ENCODE measurements at regions not wholly inside any gene's neighbourhood (a gene's known extent, or its start where the extent isn't known, plus 50 kb on each side); places are given as distances from the start of the nearest gene placed in this dataset.
"Not testable (repeated sequence)": the region's sequence is repeated elsewhere in the genome, so short reads cannot be mapped to it uniquely, and the experiment has no call there.

DNA sequence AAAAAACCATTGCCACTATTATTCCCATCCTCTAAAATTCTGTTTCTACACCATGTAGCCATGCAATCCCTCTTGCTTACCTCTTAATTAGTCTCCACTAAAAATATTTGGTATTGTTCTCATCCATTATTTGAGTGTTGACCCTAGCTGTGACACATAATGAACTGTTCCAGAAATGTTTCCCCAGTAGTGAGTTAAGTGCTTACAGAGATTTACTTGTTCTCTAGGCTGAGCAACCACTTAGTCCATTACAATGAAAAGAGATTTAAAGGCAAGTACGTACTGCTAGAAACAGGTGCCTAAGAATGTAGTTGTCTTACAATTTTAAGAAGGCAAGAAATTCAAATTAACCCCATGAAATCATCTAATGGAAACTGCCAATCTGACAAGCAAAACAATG lies 112.7 kb upstream of the PTPN13 start:
- DNase-seq (ENCODE audit: low spot score), result no peak

DNA sequence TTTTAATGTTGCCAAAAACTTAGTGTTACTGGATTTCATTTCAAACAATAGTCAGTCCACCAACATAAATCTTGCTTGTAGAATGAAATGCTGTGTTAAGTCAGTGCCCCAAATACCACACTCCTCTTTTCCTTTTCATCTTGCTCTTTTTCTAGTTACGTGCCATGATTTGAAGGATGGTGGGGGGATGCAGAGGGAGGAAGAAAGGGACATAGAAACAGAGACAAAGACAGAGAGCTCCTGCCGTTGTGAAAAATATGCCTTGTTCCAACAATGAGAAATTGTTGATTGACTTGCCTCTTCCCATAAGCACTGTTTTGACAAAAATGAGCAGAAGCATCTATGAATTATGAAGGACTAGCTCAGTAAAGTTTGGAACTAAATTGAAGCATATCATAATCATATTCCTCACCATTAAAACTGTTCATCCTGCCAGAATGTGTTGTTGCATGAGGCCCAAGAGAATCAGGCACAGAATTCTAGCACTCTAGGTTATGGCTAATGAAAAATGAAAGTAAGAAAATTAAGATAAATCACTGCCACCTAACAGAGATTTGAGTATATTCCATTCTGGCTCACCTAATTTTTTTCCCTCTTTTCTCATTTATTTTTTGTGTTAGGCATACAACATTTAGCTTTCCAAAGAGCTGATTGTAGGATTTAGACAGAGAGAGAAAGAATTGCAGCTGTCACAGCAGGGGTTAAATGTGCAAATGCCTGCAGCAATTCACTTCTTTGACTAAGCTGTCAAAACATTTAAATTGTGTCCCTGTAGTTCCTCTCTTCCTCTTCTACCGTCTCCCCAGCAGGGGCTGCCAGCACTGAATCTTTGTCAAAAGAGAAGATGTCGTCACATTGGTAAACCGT lies 111.6 kb upstream of the PTPN13 start:
- DNase-seq (ENCODE audit: low spot score), result no peak

DNA sequence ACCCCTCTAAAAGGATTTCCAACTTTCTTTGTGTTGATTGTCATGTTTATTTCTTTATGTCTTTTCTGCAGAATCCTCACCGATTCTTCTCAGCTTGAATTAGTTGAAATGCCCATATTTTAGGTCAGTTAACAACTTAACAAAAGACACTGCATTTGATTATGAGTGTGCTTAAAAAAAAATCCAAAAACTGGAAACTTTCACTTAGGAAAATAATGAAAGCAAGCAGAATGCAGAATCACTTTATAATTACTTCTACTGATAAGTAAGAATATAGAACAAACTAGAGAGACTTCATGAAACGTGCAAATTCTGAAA lies 111.0 kb upstream of the PTPN13 start:
- DNase-seq (ENCODE audit: low spot score), result no peak

DNA sequence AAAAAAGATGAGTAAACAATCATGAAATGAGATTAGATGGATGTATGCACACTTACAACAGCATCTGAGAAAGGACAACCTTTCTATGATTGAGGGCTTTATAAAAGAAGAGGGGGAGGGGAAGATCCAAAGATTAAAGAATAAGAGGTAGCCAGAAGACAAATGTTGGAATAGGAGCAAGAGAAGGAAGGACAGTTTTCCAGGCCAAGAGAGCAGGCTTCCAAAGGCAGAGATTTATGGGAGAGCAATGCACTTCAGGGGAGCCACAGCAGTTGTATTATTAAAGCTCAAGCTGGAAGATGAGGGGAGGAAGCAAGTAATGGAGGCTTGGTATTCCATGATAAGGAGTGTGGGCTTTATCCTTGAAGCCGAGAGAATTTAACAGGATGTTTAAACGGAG lies 110.3 kb upstream of the PTPN13 start:
- no peak for DNase-seq (ENCODE audit: low spot score)

DNA sequence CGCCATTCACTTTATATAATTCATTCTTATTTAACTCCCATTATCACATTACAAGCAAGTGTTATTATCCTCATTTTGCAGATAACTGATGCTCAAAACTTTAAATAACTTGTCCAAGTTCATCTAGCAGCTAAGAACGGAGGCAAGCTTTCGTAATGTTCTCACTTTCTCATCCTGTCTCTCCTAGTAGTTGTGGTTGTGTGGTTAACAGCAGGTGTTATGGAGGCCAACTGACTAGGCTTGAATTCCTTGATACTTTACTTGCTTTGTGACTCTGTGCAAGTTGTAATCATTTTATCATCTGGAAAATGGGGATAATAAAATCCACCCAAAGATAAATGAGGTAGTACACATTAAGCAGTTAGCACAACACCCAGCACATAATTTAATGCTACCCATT lies 109.9 kb upstream of the PTPN13 start:
- no peak for DNase-seq (ENCODE audit: low spot score)

DNA sequence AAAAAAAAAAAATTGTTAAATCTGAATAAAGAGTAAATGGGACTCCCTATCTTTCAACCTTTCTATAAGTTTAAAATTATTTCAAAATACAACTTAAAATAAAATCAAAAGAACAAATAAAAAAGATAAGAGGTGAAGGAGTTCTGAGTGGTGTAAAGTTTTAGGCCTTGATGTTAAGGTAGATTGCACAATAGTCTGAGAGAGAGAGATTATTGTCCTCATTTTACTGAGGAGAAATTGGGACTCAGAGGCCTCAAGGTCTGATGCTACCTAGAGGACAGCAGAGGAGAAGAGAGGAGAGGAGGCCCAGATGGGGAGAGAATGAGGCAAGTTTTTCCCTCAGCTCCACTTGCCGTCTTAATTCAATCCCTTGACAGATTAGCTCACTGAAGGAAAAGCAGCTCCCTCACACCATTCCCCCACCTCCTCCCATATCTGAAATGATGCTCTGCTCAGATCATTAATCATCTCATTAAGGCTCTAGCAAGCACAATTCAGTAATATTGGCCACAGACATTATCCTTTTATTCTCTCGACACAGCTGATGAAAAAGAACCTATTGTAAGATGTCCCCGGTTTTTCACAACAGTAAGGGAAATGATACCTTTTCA lies 106.3 kb upstream of the PTPN13 start:
- no peak for DNase-seq (ENCODE audit: low spot score)

DNA sequence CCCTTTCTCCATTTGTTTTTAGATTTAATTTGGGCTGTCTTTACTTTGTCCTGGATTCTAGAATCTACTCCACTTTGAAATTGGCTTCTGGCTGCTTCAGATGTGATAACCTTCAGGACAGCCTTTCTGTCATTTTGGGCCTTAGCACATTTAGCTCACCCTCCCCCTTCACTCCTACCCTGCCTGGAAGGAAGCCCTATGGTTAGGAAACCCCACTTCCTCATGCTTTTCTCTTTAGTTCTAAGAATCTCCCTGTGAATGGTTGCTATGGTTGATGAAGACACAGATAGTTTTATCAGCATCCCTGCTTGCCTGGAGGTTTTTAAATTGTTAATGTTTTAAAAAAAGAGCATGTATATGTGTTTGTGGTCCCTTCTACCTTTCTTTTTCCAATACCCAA lies 100.7 kb upstream of the PTPN13 start:
- no peak for DNase-seq (ENCODE audit: low spot score)

DNA sequence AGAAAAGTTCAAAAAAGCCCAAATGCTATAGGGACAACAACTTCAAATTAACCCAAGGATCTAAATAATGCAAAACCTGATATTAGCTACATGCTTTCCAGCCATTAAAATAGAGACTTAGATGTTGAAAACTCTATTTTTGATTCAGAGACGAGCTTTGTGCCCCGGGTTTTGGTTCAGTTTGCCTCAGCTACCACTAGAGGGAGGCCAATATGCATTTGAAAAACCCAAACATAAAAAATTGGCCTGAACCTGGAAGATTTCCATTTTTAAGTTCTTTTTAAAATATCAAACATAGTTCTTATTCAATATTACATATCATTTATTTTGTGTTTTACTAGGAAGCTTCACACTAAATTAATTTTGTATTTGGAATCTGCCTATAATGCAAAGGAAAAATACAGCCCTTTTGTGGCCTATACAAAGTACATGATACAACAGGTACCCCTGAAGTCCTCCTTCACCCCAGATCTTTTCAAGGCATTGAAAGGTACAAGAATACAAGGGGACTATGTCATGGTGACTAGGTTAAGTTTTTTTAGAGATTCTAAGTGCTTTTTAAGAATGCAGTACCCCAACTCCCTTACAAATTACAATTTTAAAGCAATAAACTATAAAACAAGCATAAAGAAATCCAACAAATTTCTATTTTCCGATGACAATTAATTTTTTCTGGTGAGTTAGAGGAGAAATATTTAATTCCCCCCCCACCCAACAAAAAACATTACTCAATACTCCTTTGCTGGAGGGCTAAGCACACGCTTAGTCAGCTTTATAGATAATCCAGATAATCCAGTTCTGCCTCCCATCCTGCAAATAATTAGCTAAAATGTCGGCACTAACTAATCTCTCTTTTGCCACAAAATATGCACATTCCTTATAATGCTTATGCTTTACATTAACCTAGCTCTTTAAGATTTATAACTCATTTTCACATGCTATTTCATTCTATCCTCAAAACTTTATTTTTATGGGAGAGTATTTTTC lies 97.7 kb upstream of the PTPN13 start:
- DNase-seq (ENCODE audit: low spot score), result peak; percentile 39

DNA sequence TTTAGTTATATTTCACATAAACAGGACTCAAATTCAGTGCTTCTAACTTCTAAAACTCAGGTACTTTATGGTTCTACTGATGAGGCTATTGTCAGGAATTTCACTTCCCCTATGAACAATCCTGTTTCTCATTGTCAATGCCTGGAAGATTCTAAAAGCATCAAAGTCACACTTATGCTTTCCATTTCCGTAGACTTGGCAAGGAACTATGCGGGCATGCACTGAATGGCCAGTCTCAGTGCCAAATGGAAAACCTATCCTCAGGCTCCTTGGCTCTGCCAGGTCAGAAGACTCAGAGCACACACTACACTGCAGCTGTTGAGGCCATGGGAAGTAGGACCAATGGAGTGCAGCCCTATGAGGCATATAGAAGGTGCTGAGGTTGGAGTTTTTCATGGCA lies 97.0 kb upstream of the PTPN13 start:
- DNase-seq (ENCODE audit: low spot score), result no peak

DNA sequence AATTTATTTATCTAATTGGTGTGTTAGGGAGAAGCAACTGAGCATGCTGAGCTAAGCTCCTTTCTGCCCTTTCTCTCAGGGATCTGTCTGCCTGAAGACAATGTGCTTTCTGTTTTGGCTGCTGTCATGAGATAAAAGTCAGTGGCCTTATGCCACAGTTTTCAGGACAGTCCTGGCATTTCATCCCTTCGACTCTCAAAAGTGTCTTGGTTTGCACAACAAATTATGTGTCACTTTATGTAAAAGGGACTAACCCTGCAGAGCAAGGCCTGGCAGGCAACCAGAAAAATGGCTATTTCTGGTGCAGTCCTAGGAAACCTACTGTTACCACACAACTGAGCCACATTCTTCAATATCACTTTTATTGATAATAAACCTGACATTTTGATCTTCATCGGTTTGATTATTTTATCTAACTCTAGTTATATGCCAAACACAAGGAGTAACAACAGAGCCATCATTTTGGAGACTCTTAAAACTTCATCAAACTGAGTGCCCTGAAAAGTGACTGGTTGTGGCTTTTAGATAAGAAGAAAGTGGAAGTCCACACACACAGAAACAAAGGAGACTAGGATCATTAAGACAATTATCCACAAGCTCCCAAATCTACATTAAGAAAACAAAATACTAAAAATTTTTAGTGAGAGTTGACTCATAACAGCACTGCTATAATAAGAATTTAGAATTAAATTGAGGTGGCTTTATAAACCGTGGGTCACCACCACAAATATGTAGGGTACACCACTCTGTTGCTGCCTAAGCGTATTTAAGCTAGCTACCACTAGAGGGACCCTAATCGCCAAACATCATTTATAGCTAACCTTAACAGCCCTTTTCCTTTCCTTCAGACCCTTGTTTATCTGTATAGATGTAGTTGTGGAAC lies 95.9 kb upstream of the PTPN13 start:
- DNase-seq (ENCODE audit: low spot score), result peak; percentile 63

DNA sequence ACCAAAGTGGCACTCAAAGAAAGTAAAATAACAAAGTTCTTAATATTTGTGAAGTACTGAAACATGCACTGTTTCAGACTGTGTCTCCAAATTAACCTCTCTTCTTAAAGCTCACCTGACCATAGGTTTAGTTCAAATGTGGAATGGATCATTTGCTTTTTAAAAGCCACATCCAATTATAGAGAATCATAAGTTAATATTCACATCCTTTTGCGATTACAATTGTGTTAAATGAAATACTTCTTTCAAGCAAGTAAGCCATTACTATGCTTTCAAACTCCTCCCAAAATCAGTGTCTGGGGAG lies 95.3 kb upstream of the PTPN13 start:
- DNase-seq (ENCODE audit: low spot score), result no peak

DNA sequence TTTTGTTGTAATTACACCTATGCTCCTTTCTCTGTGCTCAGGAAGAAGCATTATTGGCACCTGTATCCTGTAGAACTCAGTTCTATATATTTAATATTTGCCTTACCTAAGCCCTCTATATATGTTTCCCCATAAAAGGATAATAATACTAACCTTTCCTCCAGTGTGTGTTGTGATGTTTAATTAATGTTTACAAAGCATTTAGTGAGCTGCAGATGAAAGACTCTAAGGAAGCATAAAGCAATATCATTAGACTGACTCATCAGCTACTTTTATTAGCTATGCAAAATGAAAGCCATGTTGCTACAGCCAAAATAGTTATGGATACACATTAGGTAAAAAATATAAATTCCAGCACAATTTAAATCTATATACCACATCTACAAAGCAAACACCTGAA lies 93.6 kb upstream of the PTPN13 start:
- no peak for DNase-seq (ENCODE audit: low spot score)

DNA sequence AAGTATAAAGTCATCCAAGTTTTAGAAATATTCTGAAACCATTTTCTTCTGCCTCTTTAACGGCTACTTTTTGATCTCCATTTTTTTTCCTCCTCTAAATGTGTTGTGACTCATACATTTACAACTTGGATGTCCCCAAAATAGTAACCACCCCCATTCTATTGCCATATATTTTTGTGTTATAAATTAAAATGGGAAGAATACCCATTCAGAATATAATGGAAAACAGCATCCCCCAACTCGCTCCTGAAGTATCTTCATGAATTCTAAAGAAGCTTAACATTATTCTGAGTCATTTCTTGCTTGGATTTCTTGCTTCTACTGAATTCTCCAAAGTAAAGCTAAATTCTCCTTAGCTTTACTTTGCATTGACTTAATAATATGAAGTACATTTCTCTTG lies 92.0 kb upstream of the PTPN13 start:
- no peak for DNase-seq (ENCODE audit: low spot score)

DNA sequence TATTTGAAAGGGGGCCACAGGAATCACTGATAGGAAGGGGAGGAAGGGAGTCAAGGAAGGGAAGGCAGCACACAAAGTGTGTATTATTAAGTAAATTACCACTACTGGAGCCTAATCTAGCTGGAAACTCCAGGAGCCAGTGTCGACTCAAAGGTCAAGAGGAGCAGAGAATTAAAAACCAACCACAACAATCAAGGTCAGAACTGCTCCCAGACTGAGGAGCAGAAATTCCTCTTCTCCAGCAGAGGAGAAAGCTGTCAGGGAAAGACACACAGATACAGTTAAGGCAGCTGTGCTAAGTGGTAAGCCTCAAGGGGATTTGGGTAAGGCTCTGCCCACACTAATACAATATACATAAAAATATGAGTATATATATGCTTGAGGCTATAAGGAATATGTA lies 87.5 kb upstream of the PTPN13 start:
- no peak for DNase-seq (ENCODE audit: low spot score)

DNA sequence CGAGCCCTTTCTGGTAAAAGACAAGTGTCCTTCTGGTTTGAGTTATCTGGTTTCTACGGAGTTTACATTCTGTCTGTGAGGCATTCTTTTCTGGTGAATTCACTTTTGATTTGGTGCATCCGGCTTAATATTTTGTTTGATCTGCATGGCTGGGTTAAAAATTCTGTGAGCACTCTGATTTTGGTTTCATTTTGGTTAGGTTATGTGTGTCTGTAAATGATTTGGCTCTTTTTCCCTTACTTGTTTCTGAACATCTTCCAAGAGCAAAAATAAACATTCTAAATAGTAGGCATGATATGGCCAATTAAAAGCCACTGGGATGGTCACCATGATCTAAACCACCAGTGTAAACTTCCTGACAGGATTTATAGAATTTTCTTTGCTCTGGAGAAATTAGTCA lies 85.7 kb upstream of the PTPN13 start:
- no peak for DNase-seq (ENCODE audit: low spot score)

DNA sequence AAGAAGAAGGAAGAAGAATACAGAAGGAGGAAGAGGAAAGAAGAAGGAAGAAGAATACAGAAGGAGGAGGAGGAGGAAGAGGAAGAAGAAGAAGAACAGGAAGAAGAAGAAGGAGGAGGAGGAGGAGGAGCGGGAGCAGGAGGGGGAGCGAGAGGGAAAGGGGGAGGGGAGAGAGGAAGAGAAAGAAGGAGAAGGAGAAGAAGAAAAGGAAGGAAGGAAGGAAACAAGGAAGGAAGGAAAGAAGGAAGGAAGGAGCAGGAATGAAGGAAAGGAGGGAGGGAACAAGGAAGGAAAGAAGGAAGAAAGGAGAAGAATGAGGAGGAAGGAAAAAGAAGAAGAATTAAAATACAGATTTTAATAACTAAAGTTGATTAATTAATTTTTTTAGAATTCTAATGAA lies 82.5 kb upstream of the PTPN13 start:
- DNase-seq (ENCODE audit: low spot score), result no peak

DNA sequence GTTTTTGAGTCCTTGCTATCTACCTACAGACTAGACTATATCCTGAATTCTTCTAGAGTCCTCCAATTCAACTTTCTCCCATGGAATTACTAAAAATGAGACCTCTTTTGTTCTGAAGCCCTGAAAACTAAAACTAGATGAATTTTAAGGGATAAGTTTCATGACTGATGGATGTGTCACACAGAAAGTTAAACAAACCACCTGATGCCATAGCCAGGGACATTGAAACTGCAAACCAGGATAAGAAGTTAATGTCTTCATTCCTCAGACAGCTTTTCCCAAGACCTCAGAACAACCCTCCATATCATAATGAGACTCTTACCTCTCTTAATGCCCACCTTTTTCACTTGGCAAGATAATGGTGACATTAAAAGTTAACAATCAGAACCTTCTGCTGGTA lies 81.5 kb upstream of the PTPN13 start:
- no peak for DNase-seq (ENCODE audit: low spot score)

DNA sequence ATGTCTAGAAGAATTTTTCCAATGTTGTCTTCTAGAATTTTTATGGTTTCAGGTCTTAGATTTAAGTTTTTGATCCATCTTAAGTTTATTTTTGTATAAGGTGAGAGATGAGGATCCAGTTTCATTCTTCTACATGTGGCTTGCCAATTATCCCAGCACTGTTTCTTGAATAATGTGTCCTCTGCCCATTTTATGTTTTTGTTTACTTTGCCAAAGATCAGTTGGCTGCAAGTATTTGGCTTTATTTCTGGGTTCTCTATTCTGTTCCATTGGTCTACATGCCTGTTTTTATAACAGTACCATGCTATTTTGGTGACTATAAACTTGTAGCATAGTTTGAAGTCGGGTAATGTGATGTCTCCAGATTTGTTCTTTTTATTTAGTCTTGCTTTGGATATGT lies 78.2 kb upstream of the PTPN13 start:
- not testable (repeated sequence) for DNase-seq (ENCODE audit: low spot score)

DNA sequence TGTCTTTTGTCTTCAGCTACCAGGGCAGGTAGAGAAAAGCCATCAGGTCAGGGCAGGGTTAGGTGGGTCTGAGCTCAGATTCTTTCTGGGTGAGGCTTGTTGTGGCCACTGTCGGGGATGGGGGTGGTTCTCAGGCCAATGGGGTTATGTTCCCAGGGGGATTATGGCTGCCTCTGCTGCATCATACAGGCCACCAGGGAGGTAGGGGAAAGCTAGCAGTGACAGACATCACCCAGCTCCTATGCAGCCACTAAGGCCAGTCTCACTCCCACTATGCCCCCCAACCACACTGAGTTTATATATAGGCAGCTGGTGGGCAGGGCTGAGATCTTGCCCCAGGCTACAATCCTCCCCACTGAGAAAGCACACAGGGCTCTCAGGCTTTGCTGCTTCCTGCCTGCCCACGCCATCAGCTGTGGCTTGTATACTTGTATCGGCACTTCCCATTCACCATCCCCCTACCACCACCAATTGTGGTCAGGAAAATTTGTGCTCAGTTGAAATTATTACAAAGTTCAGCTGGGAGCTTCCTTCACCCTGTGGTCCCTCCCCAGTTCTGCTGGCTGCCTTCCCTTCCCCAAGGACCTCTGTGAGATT lies 72.6 kb upstream of the PTPN13 start:
- no peak for DNase-seq (ENCODE audit: low spot score)

DNA sequence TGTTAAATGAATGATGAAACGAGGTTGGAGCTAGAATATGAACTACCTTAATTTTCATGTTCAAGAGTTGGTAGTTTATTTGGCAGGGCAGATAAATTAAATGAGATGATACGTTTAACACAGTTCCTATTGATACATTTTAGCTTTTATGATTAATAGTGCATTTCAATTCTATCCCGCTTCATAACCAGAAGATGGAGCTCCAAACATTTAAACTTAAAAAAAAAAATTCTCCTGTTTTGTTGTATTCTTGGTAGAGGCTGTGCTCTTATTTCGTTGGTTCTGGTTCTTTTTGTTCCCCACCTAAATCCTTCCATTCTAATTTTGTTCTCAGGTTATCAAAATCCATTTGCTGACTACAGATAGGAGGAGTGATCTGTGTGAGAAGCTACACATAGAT lies 71.8 kb upstream of the PTPN13 start:
- no peak for DNase-seq (ENCODE audit: low spot score)

DNA sequence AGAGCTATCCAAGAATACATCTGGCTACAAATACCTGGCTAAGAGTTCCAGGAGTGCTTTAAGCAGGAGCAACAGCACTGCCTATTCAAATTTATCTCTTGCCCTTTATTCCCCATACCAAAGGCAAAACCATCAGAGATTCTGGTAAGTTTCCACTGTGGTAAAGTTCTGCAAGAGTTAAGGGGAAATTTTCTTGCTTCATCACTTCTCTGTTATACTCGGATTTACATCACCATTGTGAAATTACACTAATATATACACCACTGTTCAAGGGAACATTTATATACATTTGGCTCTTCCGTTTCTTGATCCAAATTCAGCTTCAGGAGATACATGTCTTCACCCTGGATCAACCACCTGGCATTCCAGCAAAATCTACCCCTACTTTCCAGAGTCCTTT lies 70.8 kb upstream of the PTPN13 start:
- no peak for DNase-seq (ENCODE audit: low spot score)

DNA sequence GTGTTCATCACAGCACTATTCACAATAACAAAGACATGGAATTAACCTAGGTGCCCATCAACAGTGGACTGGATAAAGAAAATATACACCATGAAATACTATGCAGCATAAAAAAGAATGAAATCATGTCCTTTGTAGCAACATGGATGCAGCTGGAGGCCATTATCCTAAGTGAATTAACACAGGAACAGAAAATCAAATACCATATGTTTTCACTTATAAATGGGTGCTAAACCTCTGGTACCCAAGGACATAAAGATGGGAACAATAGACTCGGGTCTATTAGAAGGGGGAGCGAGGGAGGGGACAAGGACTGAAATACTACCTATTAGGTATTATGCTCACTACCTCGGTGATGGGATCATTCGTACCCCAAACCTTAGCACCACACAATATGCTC lies 66.4 kb upstream of the PTPN13 start:
- not testable (repeated sequence) for DNase-seq (ENCODE audit: low spot score)
